Neural cell (in vitro differentiated cells): ENCODE measurements at regions not wholly inside any gene's neighbourhood (a gene's known extent, or its start where the extent isn't known, plus 50 kb on each side); places are given as distances from the start of the nearest gene placed in this dataset.

Experiments used
- EZH2 ChIP-seq: fragments of 200-600, 300-800 bp; shearing (Covaris generic), sonication (generic); IDR thresholded peaks from 2 replicates; pipeline ENCODE4 v1.6.1; 2014; ENCODE audit warnings: antibody characterized with exemption, low read length, borderline replicate concordance, mild to moderate bottlenecking; ENCODE audit not compliant: insufficient read depth, poor library complexity, severe bottlenecking
- POLR2AphosphoS5 ChIP-seq: IDR thresholded peaks from 2 replicates; pipeline ENCODE4 v1.6.1; 2012
- RAD21 ChIP-seq: fragments of 450-650 bp; conservative IDR thresholded peaks from 2 replicates; pipeline ENCODE4 v1.6.1; 2014; ENCODE audit warnings: antibody characterized with exemption, mild to moderate bottlenecking, moderate library complexity
- TAF1 ChIP-seq: IDR thresholded peaks from 2 replicates; pipeline ENCODE4 v1.6.1; 2012; ENCODE audit warnings: low read depth

DNA sequence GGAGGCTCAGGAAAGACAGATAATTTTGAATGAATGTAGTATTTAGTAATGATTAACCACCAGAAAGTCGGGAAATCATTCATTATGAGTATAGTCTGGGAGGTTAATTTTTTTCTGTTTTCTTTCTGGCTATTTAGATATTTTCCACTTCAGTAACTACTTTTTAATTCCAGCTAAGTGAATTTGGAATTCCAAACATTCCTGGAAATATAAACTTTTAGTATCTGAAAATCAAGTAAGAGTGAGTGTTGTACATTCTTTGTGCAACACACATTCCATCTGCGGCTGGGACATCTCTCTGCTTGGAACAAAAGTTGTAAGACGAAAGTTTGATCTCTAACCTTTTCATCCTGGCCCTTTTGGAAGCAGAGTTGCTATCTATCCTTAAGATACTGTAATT is 275.7 kb upstream of the SPRED2 start:
- no peak for TF ChIP-seq POLR2AphosphoS5
- no peak for TF ChIP-seq TAF1
- no peak for TF ChIP-seq EZH2
- no peak for TF ChIP-seq RAD21
